ENCODE measurements at regions not wholly inside any gene's neighbourhood (a gene's known extent, or its start where the extent isn't known, plus 50 kb on each side); places are given as distances from the start of the nearest gene placed in this dataset.

- no peak overlapping the region for H3K9ac ChIP-seq (ENCODE audit: control insufficient read depth, insufficient read depth, low read length)
- 0 out of 2 replicates have a peak, but pooled peaks have one; percentile 19 for TF ChIP-seq NR2F1 (conservative IDR thresholded peaks at IDR 0.05)
- no peak for TF ChIP-seq ATF2 (IDR thresholded peaks at IDR 0.05; ENCODE audit: low read length)
- no peaks in the 10 kb centered on the region for H3K36me3 ChIP-seq (ENCODE audit: control insufficient read depth in 2 of 2, insufficient read depth in 2 of 2, low read length in 1 of 2)
- ChIA-PET POLR2A (no interaction called here), SMC1A (ENCODE audit: uncharacterized antibody, unreplicated experiment) (interaction anchor here (1.6 kb wide), 1 partner anchor 10 kb away, joined by 3 read pairs; no protein-coding TSS in a partner anchor), RAD21 (ENCODE audit: unreplicated experiment) (no interaction called here), CTCF (interaction anchor here (1.2 kb wide), 1 partner anchor 13 kb away, joined by 3 read pairs; no protein-coding TSS in a partner anchor)
- H3K27me3 ChIP-seq (replicated peaks in 1 of 2; ENCODE audit: control insufficient read depth in 2 of 2, insufficient read depth in 2 of 2, low read length in 1 of 2) = no peaks in the 10 kb centered on the region
- in situ Hi-C loops (cut with MboI) (no loop called here), intact Hi-C loops (cut with micrococcal nuclease; ENCODE audit: unreplicated experiment) (no loop called here)
- H3K4me1 ChIP-seq (ENCODE audit: control insufficient read depth, insufficient read depth, low read length) = no peaks in the 10 kb centered on the region
- no peaks in the 10 kb centered on the region for H3K9me3 ChIP-seq (replicated peaks; ENCODE audit: control insufficient read depth, insufficient read depth, low read length)
- ATAC-seq (peak; percentile 90), FAIRE-seq (no peak), DNase-seq (ENCODE audit: low read depth, low spot score) (no peak)
- 21% methylated on average over 3 of the region's 3 CpGs for WGBS (ENCODE audit: insufficient coverage, insufficient replicate concordance, low lambda C conversion rate, missing lambda C conversion rate)
- H3K27ac ChIP-seq (ENCODE audit: control insufficient read depth, insufficient read depth) = no peak overlapping the region
- no peak overlapping the region for H2AFZ ChIP-seq (ENCODE audit: control insufficient read depth, low read depth, low read length)
- H4K20me1 ChIP-seq (ENCODE audit: control insufficient read depth, insufficient read depth) = no peaks in the 10 kb centered on the region
- no TSS peak for BruUV-seq (replicated peaks)
- no peaks in the 10 kb centered on the region for H3K79me2 ChIP-seq (ENCODE audit: control insufficient read depth, insufficient read depth, low read length)
- H3K4me3 ChIP-seq = no peak overlapping the region
- H3K4me2 ChIP-seq (ENCODE audit: control insufficient read depth, insufficient read depth) = no peak overlapping the region
Observed at GRCh38 chr1:73327180-73327793, 870.7 kb downstream of the LRRIQ3 start.

- Histone ChIP-seq H2AFZ (ENCODE audit: control insufficient read depth, low read depth, low read length) (no peak overlapping the region), H3K9me3 (replicated peaks; ENCODE audit: control insufficient read depth, insufficient read depth, low read length) (no peaks in the 10 kb centered on the region), H3K36me3 (ENCODE audit: control insufficient read depth in 2 of 2, insufficient read depth in 2 of 2, low read length in 1 of 2) (no peaks in the 10 kb centered on the region), H3K4me3 (no peak overlapping the region), H3K27ac (ENCODE audit: control insufficient read depth, insufficient read depth) (no peak overlapping the region), H3K9ac (ENCODE audit: control insufficient read depth, insufficient read depth, low read length) (no peak overlapping the region), H4K20me1 (ENCODE audit: control insufficient read depth, insufficient read depth) (no peaks in the 10 kb centered on the region), H3K79me2 (ENCODE audit: control insufficient read depth, insufficient read depth, low read length) (no peaks in the 10 kb centered on the region), H3K4me2 (ENCODE audit: control insufficient read depth, insufficient read depth) (no peak overlapping the region), H3K4me1 (ENCODE audit: control insufficient read depth, insufficient read depth, low read length) (no peaks in the 10 kb centered on the region), H3K27me3 (replicated peaks in 1 of 2; ENCODE audit: control insufficient read depth in 2 of 2, insufficient read depth in 2 of 2, low read length in 1 of 2) (no peaks in the 10 kb centered on the region)
- ATAC-seq (peak; percentile 38; the same call in 2 of the 3 replicates), FAIRE-seq (no peak), DNase-seq (ENCODE audit: low read depth, low spot score) (no peak)
- BruUV-seq (replicated peaks) = no TSS peak
- in situ Hi-C loops (cut with MboI) = no loop called here
- SMC1A ChIA-PET (ENCODE audit: uncharacterized antibody, unreplicated experiment) = interaction anchor here (1.6 kb wide), 1 partner anchor 11 kb away, joined by 3 read pairs; no protein-coding TSS in a partner anchor
- POLR2A ChIA-PET = no interaction called here
- RAD21 ChIA-PET (ENCODE audit: unreplicated experiment) = no interaction called here
- intact Hi-C loops (cut with micrococcal nuclease; ENCODE audit: unreplicated experiment) = no loop called here
- CTCF ChIA-PET = interaction anchor here (1.2 kb wide), 1 partner anchor 13 kb away, joined by 3 read pairs; no protein-coding TSS in a partner anchor
- WGBS (ENCODE audit: insufficient coverage, insufficient replicate concordance, low lambda C conversion rate, missing lambda C conversion rate) = 24% methylated on average over 5 of the region's 5 CpGs
- TF ChIP-seq MLLT1 (IDR thresholded peaks at IDR 0.05) (no peak), CUX1 (IDR thresholded peaks at IDR 0.05; ENCODE audit: insufficient replicate concordance, low read depth, low read length) (no peak)
Observed at GRCh38 chr1:73326663-73327062, 871.3 kb downstream of the LRRIQ3 start.
